RWPE1 (cell line): ENCODE measurements at regions not wholly inside any gene's neighbourhood (a gene's known extent, or its start where the extent isn't known, plus 50 kb on each side); places are given as distances from the start of the nearest gene placed in this dataset.

Experiments
- CTCF ChIA-PET: fragments of 350-600 bp; sonication (Branson Sonifier 250); formaldehyde crosslinking; extraction: SDS; loops from one replicate; lab custom pipeline; 2021; lab: Yijun Ruan, JAX
- POLR2A ChIA-PET: fragments of 400-600 bp; formaldehyde crosslinking; extraction: SDS; loops from one replicate; lab custom pipeline; 2020; ENCODE audit warnings: antibody characterized with exemption; ENCODE audit not compliant: low non-redundant PET; lab: Yijun Ruan, JAX
- DNase-seq: peaks from one replicate; pipeline ENCODE4 v3.0.0; 2012; ENCODE audit warnings: low spot score
- H3K27ac ChIP-seq: fragments of 450-650 bp; 2 replicates; pipeline ENCODE4 v1.5.1; 2017
- CTCF ChIP-seq: fragments of 450-650 bp; conservative IDR thresholded peaks from 2 replicates; pipeline ENCODE4 v1.5.1; 2017; ENCODE audit warnings: low read depth, mild to moderate bottlenecking

- no peak for TF ChIP-seq CTCF
- no peak for DNase-seq
- no peak overlapping the region for H3K27ac ChIP-seq
- ChIA-PET CTCF (interaction anchor here (0.7 kb wide), 1 partner anchor 170 kb away, joined by 3 read pairs; the partner anchor contains the start of gene PHLDA1), POLR2A (no interaction called here)
Measured at GRCh38 chr12:76201758-76202157, 117.3 kb upstream of the NAP1L1 start.

- CTCF ChIA-PET, result no interaction called here
Measured at GRCh38 chr12:76201316-76201715, 116.8 kb upstream of the NAP1L1 start.

GRCh38 chr12:76199808-76200207 is 115.3 kb upstream of the NAP1L1 start:
- CTCF ChIA-PET, result no interaction called here
- no peak overlapping the region for H3K27ac ChIP-seq
- DNase-seq, result no peak
- POLR2A ChIA-PET, result no interaction called here
- no peak for TF ChIP-seq CTCF

More at GRCh38 chr12:76201316-76201715, 116.8 kb upstream of the NAP1L1 start:
- no peak for DNase-seq
- no peak for TF ChIP-seq CTCF
- POLR2A ChIA-PET, result no interaction called here
- H3K27ac ChIP-seq, result no peak overlapping the region

- TF ChIP-seq CTCF, result no peak
- ChIA-PET POLR2A (no interaction called here), CTCF (no interaction called here)
- no peak overlapping the region for H3K27ac ChIP-seq
- no peak for DNase-seq
Measured at GRCh38 chr12:76198839-76199238, 114.4 kb upstream of the NAP1L1 start.

- TF ChIP-seq CTCF, result no peak
- DNase-seq, result no peak
- ChIA-PET POLR2A (interaction anchor here (0.6 kb wide), 1 partner anchor 112 kb away, joined by 3 read pairs; no protein-coding TSS in a partner anchor), CTCF (no interaction called here)
- H3K27ac ChIP-seq, result no peak overlapping the region
Measured at GRCh38 chr12:76197283-76197682, 112.8 kb upstream of the NAP1L1 start.

GRCh38 chr12:76195920-76196319 is 111.4 kb upstream of the NAP1L1 start:
- DNase-seq, result no peak
- ChIA-PET POLR2A (no interaction called here), CTCF (no interaction called here)
- no peak overlapping the region for H3K27ac ChIP-seq
- no peak for TF ChIP-seq CTCF
